HG03095 (cell line): ENCODE measurements at regions not wholly inside any gene's neighbourhood (a gene's known extent, or its start where the extent isn't known, plus 50 kb on each side); places are given as distances from the start of the nearest gene placed in this dataset.

Experiments used
- ATAC-seq: cut with Tn5 transposase; IDR thresholded peaks from one replicate; pipeline ENCODE4 v1.9.1; 2021; ENCODE audit warnings: moderate library complexity; ENCODE audit not compliant: unreplicated experiment

DNA sequence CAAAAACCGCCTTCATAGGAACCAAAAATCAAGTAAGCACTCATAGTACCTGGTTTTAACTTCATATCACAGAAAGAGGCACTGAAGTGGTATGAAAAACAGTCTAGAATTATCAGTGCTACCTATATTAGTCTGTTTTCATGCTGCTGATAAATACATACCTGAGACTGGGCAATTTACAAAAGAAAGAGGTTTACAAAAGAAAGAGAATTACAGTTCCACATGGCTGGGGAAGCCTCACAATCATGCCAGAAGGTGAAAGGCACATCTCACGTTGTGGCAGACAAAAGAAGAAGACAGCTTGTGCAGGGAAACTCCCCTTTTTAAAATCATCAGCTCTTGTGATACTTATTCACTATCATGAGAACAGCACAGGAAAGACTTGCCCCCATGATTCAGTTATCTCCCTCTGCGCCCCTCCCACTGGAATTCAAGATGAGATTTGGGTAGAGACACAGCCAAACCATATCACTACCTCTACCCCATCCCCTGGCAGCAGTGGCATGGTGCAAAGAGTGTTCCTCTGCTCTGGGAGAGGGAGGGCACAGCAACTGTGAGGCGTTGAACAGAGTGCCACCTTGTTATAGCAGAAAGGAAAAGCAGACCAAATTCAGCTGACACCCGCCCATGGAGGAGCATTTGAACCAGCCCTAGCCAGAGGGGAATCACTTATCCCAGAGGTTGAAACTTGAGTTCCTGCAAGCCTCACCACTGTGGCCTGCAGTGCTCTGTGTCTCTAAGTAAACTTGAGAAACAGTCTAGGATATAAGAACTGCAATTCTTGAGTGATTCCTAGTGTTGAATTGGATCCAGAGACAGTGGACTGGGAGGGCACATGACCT, 61.9 kb upstream of the PTPRZ1 start:
- no peak for ATAC-seq

DNA sequence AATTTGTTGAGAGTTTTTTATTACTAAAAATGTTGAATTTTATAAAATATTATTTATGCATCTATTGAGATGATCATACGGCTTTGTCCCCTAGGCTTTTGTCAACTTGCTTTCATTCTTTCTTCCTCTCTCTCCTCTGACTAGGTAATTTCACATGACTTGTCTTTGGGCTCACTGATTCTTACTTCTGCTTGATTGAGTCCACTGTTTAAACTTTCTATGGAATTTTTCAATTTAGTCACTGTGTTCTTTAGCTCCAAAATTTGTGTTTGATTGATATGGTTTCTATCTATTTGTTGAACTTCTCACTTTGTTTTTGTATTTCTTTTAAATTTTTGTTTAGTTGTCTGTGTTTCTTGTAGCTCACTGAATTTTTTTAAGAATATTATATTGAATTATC, 65.9 kb upstream of the PTPRZ1 start:
- no peak for ATAC-seq

DNA sequence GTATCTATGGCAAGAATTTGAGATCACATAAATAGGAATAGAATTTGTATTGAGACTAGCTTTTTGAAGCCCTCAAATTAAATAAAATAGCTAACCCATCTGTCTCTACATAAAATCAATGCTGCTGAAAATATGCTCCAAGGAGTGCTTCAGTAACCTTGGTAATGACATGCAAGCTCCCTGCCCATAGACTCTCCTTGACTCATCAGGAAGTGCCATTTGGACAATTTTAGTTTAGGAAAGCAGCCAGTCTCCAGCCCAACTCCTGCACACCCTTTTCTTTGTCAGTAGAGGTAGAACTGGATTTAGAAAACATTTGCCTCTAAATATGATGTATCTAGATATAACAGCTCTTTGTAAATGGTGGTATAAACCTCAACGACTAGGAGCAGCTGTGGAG, 69.9 kb upstream of the PTPRZ1 start:
- no peak for ATAC-seq

DNA sequence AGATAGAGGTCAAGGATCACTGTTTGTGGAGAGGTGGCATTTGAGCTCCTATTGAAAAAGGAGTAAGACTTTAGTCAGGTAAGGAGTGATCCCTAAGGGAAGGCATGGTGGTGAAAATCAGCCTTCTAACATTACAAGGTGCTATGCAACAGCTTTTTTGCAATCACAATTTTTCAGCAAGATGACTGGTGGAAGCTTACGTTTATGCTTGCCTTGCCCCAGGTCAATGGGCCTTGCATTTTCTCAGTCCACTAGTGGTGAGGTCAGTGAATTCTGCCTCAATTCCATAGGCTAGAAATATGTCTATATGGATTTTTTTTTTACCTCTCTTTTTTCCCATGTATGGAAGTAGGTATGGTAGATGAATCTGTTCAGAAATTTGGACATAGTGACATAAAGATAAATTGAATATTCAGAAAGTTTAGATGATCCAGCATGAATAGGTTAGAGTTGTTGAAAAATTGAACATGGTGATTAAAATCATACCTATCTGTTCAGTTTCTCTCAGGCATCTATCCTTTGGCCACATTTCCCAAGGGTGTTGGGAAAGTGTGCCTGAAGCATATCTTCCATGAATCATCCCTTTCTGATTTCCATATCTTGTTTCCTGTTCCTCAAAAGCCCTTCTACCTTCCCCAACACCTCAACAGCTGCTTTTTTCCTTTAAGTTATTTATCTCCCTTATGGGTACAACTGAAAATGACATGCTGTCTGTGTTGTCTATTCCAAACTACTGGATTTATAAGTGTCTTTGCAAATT, 71.9 kb upstream of the PTPRZ1 start:
- ATAC-seq: no peak

DNA sequence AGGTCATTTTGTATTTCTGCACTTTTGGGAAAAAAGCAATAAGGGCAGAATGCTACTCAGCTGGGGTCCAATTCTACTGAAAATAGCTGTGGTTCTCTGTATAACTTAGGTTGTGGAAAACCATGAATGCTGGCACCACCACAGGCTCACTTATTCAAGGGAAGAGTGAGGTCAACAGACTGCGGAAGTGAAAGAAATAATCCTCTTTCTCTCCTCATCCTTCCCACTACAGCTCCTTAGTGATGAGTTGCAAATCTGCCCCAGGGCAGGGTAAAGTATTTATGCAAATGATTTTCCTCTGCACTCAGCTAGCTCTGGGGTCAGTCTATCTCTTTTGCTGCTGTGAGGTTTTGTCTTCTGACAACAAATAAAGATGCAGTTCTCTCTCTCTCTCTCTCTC, 74.1 kb upstream of the PTPRZ1 start:
- no peak for ATAC-seq

DNA sequence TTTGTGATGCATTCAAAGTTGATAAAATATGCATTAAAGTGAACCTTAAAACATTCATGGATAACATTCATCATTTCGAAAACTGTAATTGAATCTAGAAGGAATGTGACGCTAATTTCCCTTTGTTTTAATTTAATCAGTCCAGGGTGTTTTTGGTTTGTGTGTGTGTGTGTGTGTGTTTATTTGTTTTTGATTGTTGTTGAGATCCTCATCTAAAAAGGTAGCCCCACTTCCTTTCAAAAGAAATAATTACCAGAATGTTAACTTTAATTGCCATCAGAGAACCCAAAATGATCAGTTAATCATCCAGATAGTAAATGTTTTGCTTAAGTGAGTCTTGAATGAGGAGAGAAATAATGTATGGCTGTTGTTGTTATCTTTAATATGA, 74.5 kb upstream of the PTPRZ1 start:
- ATAC-seq: no peak

DNA sequence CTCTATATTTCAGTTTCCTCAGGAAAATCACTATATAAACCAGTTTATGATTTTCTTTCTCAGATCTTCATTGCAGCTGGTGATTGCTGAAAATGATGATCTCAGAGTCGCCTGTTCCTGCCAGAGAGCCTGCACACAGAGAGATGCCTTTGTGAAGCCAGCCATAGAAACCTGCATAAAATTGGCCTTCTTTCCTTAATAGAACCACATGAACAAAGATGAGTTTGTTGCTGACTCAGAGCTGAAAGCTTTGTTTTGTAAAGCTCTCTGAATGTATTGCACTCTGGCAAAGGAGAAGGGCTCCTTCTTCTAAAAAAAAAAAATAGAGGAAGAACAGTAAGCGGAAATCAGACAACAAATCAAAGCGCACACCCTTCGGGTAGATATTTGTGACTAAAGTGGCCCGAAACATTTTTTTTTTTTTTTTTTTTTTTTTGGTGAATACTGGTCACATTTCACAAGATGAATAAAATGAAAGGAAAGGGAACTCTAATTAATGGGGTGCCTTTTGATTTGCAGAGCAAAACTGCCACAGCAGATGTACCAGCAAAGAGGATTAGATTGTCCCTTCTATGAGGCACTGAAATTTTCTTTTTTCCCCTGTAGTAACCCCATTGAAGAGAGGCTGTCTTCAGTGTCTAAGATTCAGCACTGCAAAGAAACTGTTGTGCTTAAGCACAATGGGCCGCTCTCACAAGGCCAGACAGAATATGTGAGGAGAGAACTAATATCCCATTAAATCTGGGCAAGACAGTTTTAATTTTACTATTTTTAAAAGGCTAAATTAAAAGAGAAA, 75.1 kb upstream of the PTPRZ1 start:
- no peak for ATAC-seq

DNA sequence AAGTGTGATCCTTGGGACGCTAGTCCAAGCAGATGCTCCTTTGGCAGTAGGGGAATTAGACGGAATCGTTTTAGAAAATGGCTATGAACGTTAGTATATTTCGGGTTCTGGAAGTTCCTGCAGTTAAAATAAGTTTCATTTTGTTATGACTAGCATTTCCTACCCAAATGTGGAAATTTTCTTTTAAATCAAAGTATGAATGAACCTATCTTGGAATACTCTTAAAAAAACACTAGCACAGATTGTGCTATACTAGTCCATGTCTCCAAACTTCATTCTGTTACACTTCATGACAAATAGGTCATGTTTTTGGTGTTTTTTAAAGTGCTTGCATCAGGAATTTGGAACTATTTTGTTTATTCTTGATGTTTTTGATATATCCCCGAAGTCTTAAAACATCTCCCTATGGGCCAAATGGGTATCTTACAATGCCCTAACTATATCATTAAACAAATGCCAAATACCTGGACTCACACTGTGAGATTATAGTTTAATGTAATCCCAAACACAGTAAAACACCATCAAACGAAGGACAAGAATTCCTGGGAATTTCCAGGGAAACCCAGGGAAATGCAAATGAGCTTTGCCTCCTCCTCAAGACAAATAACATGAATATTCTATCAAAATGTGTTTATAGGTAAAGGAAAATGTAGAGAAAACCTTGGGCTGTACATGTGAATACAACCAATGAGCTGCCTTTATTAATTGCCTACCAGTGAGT, 75.9 kb upstream of the PTPRZ1 start:
- no peak for ATAC-seq

DNA sequence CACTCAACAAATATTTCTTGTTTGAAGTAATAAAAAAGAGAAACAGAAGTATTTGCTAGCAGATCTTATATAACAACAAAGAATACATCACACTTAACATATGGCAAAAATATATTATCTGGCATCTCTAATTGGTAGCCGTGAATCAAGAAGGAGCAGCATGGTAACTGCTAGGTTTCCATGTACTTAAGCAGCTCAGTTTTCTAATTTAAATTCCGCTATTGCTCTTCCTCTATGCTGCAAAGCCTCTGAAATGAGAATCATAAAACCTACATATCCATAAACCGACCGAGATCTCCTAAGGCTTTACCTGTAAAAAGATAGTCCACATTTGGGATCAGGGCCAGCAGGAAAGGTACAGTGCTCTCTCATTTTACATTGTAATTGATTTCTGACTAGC, 76.6 kb upstream of the PTPRZ1 start:
- no peak for ATAC-seq

DNA sequence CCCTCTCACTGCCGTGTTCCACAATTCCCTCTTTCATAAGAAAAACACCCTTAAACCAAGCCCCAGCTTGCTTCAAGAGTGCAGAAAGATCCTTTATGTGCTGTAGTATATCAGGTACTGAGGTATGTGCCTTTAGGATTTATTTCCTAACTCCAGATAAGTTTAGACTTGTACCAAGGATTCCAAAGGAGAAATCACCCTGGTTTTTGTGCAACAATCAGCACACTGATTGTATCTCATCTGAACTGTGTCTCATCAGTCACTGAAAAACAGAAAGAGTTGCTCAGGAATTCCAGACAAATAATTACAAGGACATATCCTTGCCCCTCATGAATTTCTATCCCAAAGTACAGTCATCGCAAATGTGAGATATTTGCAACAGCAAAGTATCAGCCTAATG, 77.2 kb upstream of the PTPRZ1 start:
- ATAC-seq: no peak

DNA sequence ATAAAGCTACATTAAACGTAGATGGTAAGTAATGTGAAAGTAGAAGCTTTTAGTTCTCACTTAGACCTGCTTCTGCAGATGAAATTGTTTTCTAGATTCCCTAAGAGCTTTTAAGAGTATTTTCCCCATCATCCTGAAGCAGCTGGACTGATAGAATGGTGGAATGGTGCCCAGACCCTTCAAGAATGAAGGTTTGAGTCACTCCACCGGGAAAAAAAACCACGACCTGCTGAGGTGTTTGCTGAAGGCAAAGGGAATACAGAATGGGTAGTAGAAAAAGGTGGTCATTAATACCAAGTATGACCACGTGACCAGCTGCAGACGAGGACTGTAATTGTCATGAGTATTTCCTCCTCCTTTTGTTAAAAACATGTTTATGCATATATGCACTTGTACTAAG, 79.2 kb upstream of the PTPRZ1 start:
- ATAC-seq: no peak

DNA sequence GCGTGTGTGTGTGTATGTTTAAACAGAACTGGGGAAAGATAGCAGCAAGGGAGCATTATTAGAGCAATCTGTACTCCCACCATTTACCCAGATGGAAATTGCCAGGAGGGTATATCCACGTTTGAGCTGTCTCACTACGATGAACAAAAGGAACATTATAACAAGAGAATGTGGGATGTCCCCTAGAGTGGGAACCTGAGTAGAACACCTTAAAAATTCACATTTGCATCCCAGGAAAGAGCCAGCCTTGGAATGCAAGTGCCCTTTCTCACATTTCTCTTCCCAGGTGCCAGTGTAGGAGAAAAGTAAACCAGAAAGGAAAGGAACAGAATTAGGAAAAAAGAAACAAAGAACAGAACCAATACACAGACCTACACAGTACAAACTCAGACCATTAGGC, 95.3 kb upstream of the PTPRZ1 start:
- no peak for ATAC-seq

DNA sequence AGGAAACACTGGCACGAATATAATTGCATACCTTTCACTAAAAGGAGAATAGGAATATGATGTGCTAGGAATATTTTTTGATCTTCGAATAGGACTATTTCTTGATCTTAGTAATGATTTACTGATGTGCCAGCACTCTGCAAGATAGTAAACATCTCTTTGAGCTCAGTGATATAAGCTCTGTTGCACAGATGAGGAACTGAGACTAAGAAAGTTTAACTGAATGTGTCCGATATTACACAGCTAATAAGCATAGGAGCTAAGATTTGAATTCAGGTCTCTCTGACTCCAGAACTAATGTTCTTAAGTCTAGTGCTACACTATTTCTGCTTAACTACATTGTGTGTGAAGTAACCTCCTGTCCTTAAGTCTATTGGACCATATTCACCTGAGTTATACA, 98.4 kb upstream of the PTPRZ1 start:
- ATAC-seq: no peak

DNA sequence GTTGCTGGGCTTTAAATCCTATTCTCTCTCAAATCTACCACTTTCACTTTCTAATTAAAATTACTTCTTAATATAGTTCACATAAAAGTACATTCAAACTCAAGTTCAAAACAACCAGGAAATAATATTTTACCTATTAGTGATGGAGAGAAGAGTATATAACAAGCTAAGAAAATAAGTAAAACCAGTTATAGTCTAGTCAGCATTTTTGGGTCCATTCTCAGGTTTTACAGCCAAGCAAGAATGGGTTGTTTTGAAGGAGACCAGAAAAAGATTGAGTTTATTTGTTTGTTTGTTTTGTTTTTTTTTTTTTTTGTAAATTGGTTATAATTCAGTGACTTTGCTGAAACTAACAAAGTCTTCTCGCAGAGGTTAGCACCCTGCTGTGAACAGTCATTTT, 106.3 kb upstream of the PTPRZ1 start:
- ATAC-seq: no peak

DNA sequence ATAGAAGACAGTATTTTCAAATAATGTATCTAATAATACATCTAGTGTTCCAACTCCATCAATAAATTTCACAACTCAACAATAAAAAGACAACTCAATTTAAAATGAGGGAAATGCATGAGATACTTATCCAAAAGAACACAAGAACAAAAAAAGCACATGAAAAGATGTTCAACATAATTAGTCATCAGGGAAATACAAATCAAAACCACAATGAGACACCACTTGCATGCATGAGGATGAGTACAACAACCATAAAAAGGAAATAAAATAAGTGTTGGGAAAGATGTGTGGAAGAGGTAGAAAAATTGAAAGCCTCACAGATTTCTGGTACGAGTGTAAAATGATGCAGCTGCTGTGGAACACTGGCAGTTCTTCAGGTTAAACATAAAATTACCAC, 111.6 kb upstream of the PTPRZ1 start:
- ATAC-seq: no peak

DNA sequence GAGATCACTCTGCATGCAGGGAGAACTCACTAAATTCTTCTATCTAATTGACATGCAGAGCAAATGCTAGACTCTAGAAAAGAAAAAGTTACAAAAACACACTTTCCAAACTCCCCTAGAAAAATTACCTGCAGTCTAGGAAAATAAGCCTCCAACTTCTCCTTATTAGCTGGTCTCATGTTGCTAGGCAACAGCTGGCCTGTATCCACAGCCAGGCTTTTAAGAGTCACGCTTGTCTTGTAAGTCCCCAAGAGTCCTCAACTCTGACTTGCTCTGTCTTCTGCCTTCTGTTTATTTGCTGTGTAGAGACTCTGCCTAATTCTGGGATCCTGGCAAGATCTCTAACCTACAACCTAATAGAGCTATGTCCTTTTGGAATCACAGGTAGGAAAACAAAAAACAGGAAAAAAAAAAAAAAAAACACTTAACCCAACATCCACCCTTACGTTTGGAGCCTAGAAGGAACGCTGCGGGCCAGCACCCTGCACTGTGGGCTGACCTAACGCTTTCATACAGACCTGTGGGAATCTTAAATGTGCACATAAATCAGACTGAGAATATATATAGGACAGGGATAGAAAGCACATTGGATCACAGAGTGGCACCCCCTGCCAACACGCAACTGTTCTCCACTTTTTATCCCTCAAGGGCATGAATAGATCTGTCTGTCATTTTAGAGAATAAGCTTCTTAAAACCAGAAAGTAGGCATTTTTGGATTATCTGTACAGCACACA, 117.0 kb upstream of the PTPRZ1 start:
- ATAC-seq: no peak

DNA sequence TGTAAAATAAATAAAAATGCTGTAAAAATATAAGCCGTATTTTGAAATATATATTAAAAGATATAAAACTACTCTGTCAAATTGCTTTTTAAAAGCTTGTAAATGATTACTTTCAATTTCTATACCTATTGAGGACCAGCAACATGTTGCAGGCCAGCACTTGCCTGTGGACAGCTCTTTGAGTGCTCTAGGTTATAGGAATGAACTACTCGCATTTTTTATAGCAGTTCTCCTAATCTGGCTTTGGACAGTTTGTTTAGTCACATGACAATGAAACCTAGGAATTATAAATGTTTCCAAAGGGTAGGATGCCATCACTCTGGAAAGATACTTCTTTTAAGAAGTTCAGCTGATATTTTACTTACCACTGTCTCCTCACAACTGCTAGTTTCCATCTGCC, 117.7 kb upstream of the PTPRZ1 start:
- no peak for ATAC-seq

DNA sequence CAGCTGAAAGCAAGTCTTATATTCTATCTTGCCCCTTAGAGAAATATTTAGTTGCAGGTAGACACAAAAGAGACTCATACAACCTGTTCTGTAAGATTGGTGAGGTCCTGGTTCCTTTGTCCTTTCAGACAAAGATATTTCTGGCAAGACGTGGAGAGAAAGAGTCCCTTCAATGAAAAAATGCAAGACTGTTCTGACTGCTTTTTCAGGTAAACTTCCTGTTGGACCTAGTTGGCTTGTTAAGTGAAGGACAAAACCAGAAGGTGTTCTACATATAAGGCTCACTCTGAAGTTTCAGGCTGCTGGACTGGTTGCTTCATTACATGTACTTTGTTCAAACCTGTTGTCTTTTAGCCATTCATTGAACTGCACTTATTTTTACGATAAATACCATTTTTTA, 119.0 kb upstream of the PTPRZ1 start:
- ATAC-seq: no peak

DNA sequence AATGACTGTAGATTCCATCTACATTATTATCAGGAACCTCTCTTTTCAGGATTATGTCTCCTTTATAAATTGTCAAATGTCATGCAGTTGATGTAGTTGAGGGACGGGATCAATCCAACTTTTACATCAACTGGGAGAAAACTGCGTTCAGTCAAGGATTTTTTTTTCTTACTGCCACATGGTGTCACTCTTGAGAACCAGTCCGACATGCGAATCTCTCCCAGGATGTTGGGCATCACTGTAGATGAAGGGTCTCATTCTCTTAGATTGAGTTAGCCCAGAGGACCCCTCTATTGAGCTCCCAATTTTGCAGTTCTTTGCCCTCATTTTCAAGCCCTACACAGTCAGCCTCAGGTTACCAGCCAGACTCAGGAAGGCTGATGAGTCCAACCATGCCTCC, 120.3 kb upstream of the PTPRZ1 start:
- no peak for ATAC-seq

DNA sequence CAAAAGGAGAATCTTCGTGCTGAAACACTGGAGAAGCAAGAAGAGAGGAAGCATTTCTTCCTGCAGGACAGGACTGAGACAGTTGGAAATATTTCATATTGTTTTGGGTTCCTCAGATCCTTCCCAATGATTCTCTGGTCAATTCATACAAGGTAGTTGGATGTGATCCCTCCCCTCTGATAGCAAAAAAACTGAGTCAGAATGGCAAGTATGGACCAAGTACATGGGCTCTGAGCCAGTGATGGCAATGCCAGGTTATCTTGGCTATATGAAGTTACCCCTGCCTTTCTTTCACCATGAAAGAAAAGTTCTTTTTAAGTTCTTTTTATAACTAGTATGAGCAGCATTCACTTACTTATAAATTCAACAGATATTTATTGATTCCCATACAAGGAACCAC, 124.4 kb upstream of the PTPRZ1 start:
- no peak for ATAC-seq
